NCI-H748 (cell line): ENCODE measurements at regions not wholly inside any gene's neighbourhood (a gene's known extent, or its start where the extent isn't known, plus 50 kb on each side); places are given as distances from the start of the nearest gene placed in this dataset.
A peak's percentile ranks its signal among the peaks of the same experiment; 100 is the strongest.
"Not testable (repeated sequence)": the region's sequence is repeated elsewhere in the genome, so short reads cannot be mapped to it uniquely, and the experiment has no call there.

ENCODE experiments used
- DNase-seq: peaks from one replicate; lab custom pipeline; 2025; ENCODE audit not compliant: unreplicated experiment; lab: John Stamatoyannopoulos, UW

DNA sequence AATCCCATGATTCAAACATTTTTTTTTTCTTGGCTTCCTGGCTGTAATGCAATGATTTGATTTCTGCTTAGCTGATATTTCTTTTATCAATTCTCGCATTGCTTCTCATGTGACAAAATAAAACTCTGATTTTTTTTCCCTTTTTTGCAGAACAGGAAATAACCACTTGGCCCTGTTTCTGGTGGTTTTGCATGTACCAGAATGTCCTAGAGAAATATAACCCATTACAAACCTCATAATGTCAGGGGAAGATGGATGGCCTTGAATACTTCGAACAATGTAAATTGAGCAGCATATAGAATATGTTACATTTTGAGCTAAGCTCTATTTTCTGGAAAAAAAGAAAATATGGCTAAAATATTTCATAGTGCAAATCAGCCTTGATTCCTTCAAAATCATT, 275.6 kb downstream of the RAP2B start:
- no peak for DNase-seq

- DNase-seq: no peak
These were observed 276.2 kb downstream of the RAP2B start for GRCh38 chr3:153438271-153438670.

- no peak for DNase-seq
These were observed 277.8 kb downstream of the RAP2B start for GRCh38 chr3:153439780-153440179.

GRCh38 chr3:153440311-153440710, 278.3 kb downstream of the RAP2B start:
- DNase-seq: no peak

- no peak for DNase-seq
These were observed 280.4 kb downstream of the RAP2B start for GRCh38 chr3:153442386-153442785.

DNA sequence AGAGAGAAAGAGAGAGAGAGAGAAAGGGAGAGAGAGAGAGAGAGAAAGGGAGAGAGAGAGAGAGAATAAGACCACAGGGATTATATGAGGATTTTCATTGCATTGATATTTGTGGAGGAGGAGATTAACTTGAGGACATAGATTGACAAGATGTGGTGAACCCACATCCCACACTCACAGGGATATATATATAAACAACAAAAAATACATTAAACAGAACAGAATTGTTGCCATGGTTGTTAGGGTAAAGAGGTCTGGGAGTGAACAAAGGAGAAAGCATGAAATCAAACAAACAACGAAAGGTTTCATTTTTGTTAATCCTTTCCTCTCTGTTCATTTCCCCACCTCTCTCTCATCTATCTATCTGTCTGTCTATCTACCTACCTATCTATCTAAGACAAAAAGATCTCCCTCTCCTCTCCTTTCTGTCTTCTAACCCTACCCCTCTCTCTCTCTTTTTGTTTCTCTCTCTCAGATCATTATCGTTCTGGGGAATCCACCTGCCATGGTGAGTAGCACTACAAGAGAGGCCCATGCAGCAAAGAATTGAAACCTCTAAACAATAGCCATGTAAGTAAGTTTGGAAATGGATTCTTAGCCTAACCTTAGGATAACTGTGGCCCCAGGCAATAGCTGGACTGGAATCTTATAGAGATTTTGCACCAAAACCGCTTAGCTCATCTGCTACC, 280.9 kb downstream of the RAP2B start:
- DNase-seq: no peak

DNA sequence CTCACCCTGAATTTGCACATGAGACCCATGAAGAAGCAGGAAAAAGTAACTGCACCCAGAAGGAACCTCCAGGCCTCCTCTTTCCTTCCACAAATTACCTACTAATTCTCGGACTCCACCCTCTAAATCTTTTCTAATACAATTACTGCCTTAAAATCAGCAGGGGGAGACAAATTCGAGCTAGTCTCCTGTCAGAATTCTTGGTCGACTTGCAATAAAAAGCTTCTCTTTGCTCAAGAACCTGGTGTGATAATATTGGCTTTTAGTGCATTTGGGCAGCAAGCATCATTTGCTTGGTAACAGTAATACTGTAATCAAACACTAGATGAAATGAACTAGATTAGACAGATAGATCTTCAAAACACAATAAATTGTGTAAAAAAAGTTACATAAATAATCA, 281.9 kb downstream of the RAP2B start:
- DNase-seq: peak; percentile 0

DNA sequence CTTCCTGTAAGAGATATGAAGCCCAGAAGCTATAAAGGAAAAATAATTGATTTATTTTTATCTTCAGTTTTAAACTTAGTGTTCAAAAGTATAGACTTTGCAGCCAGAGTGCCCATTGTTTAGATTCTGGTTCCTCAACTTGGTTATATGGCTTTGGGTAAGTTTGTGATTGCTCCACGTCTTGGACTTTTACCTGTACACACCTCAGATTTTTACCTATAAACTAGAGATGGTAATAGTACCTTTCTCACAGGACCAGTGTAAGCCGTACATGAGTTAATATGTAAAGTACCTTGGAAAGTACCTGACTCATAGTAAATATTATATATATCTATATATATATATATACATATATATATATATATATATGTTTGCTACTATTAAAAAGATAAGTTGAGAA, 283.8 kb downstream of the RAP2B start:
- DNase-seq: no peak

GRCh38 chr3:153448151-153448829, 286.3 kb downstream of the RAP2B start:
- DNase-seq: no peak

GRCh38 chr3:153456833-153457545, 295.0 kb downstream of the RAP2B start:
- no peak for DNase-seq

GRCh38 chr3:153458881-153459280, 296.9 kb downstream of the RAP2B start:
- no peak for DNase-seq

DNA sequence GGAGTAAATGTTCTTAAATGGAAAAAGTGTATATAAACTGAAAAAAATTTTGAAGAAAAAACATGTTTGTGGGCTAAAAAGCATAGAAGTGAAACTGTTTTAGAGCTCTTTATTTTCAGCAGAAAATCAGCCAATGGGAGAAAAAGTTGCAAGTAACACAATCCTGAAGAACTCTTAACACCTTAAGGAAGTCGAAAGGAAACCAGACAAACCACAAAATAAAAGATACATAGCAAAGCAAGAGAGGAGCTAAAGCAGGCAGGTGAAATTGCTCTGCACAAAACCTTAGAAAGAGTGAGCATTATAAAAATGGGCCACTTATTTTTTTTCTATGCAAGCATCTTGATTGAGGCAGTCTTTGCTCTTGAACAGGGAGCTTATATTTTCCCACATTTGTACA, 300.5 kb downstream of the RAP2B start:
- no peak for DNase-seq

DNA sequence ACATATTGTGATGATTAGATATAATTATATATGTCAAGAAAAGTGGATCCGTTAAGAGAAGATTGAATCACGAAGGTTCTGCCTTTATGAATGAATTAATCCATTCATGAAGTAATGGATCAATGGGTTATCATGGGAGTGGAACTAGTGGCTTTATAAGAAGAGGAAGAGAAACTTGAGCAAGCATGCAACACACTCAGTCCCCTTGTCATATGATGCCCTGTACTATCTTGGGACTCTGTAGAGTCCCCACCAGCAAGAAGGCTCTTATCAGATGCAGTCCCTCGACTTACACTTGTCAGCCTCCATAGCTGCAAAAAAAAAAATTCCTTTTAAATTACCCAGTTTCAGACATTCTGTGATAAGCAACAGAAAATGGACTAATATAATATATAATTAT, 301.9 kb downstream of the RAP2B start:
- DNase-seq: no peak

DNA sequence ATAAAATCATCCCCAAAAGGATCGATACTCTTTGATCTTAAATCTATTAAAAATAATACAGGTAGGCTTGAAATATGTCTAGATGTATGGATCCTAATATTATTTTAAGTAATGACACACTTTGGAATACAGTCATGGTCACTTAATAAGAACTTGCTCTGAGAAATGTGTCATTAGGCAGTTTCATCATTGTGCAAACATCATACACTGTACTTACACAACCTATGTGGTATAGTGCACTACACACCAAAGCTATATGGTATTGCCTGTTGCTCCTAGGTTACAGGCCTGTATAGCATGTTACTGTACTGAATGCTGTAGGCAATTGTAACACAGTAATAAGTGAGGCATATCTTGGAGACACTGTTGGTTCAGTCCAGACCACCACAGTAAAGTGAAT, 307.1 kb downstream of the RAP2B start:
- no peak for DNase-seq

GRCh38 chr3:153484842-153485241, 322.8 kb downstream of the RAP2B start:
- DNase-seq: no peak

- DNase-seq: peak; percentile 1
These were observed 333.4 kb downstream of the RAP2B start for GRCh38 chr3:153495422-153495821.

DNA sequence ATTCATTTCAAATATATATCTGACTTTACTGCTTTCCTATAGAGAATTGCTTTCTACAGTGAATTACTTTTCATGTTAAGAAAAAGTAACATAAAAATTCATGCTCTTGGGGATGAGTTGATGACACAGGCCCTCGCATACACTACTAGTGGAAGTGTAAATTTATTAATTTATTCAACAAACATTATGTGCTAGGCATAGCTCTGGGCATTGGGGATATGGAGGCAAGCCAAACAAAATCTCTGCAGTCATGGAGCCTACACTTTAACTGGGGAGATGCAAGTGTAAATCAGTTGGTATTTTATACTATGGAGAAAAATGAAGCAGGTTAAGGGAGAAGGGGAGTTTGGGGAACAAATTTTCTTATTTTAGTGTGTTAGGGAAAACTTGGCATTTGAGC, 340.7 kb downstream of the RAP2B start:
- DNase-seq: no peak

GRCh38 chr3:153503873-153504272, 341.8 kb downstream of the RAP2B start:
- no peak for DNase-seq

GRCh38 chr3:153506205-153506604, 344.2 kb downstream of the RAP2B start:
- not testable (repeated sequence) for DNase-seq

GRCh38 chr3:153506686-153507085, 344.7 kb downstream of the RAP2B start:
- DNase-seq: peak; percentile 42

DNA sequence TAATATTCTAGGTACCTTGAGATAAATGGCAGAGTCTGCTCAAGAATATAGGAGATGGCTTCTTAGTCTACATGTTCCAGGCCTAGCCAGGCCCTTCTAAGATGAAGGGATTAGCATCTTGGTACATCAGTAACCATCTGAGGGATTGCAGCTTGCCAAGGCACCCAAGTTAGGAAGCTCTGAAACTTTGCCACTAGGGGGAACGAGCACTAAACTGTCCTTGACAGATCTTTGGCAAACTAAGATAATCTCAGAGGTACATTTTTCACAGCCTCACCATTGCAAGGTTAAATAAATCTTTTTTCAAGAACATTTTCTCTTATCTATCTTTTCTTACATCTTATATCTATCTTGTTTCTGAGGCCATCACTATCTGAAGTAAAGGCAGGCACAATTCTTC, 351.2 kb downstream of the RAP2B start:
- no peak for DNase-seq

DNA sequence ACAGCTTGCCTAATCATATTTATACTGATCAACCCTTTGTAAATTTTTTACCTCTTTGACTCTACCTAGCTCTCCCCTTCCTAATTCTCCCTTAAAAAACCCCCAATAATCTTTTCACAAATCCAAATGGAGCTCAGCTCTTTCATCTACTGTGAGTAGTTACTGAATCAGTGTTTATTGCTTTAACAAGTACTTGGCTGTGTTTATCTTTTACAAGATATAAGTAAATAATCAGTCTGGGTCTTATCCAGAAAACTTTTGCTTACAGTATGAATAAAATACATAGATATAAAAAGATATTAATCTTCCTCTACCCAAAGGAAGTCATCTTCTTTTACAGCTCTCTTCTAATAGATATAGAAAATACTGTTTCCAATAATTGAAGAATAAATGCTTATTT, 366.4 kb downstream of the RAP2B start:
- DNase-seq: no peak
